ENCODE measurements at regions not wholly inside any gene's neighbourhood (a gene's known extent, or its start where the extent isn't known, plus 50 kb on each side); places are given as distances from the start of the nearest gene placed in this dataset.
"Not testable (repeated sequence)": the region's sequence is repeated elsewhere in the genome, so short reads cannot be mapped to it uniquely, and the experiment has no call there.

GRCh38 chr9:87402537-87402936 is 95.1 kb upstream of the DAPK1 start:
- no peaks in the 10 kb centered on the region for H3F3A ChIP-seq (ENCODE audit: low read length, unreplicated experiment)
- H3K4me3 ChIP-seq (ENCODE audit: low read length): no peak overlapping the region
- BruUV-seq (replicated peaks): no TSS peak
- 0 out of 2 replicates have a peak, but pooled peaks cover 3% of the 10 kb centered on the region for H3K27me3 ChIP-seq (ENCODE audit: low read length)
- no peak overlapping the region for H3K9ac ChIP-seq (ENCODE audit: low read length)
- H4K20me1 ChIP-seq (ENCODE audit: low read length): no peaks in the 10 kb centered on the region
- POLR2A ChIA-PET (ENCODE audit: unreplicated experiment): no interaction called here
- no peak overlapping the region for H2AFZ ChIP-seq (ENCODE audit: low read length)
- H3K9me2 ChIP-seq (replicated peaks; ENCODE audit: low read length): no peaks in the 10 kb centered on the region
- intact Hi-C loops (cut with micrococcal nuclease): no loop called here
- no peak overlapping the region for H3K4me2 ChIP-seq (ENCODE audit: low read length)
- no peak for TF ChIP-seq EZH2 (IDR thresholded peaks at IDR 0.05; ENCODE audit: low read length, unreplicated experiment)
- no peak for TF ChIP-seq EZH2phosphoT487 (IDR thresholded peaks at IDR 0.05; ENCODE audit: borderline replicate concordance, low read length)
- TF ChIP-seq CTCF (conservative IDR thresholded peaks at IDR 0.05; ENCODE audit: low read depth, low read length): no peak
- H3K27ac ChIP-seq (ENCODE audit: low read length): no peak overlapping the region
- no peaks in the 10 kb centered on the region for H3K36me3 ChIP-seq (ENCODE audit: low read depth, low read length)
- H3K4me1 ChIP-seq (ENCODE audit: insufficient read depth, low read length): no peaks in the 10 kb centered on the region
- no peaks in the 10 kb centered on the region for H3K9me3 ChIP-seq (ENCODE audit: low read length)
- H3K79me2 ChIP-seq (ENCODE audit: low read length): no peaks in the 10 kb centered on the region
- CTCF ChIA-PET: no interaction called here
- DNase-seq: no peak
- ATAC-seq: no peak

- ChIA-PET POLR2A (ENCODE audit: unreplicated experiment) (no interaction called here), CTCF (no interaction called here)
- Histone ChIP-seq H3K4me1 (ENCODE audit: insufficient read depth, low read length) (no peaks in the 10 kb centered on the region), H3K9me3 (ENCODE audit: low read length) (no peaks in the 10 kb centered on the region), H4K20me1 (ENCODE audit: low read length) (no peaks in the 10 kb centered on the region), H3K9me2 (replicated peaks; ENCODE audit: low read length) (no peaks in the 10 kb centered on the region), H3K36me3 (ENCODE audit: low read depth, low read length) (no peaks in the 10 kb centered on the region), H3K4me2 (ENCODE audit: low read length) (no peak overlapping the region), H3K27me3 (ENCODE audit: low read length) (0 out of 2 replicates have a peak, but pooled peaks cover 3% of the 10 kb centered on the region), H3K9ac (ENCODE audit: low read length) (no peak overlapping the region), H2AFZ (ENCODE audit: low read length) (no peak overlapping the region), H3F3A (ENCODE audit: low read length, unreplicated experiment) (no peaks in the 10 kb centered on the region), H3K27ac (ENCODE audit: low read length) (no peak overlapping the region), H3K4me3 (ENCODE audit: low read length) (no peak overlapping the region), H3K79me2 (ENCODE audit: low read length) (no peaks in the 10 kb centered on the region)
- no peak for TF ChIP-seq EZH2phosphoT487 (IDR thresholded peaks at IDR 0.05; ENCODE audit: borderline replicate concordance, low read length)
- no peak for TF ChIP-seq EZH2 (IDR thresholded peaks at IDR 0.05; ENCODE audit: low read length, unreplicated experiment)
- no peak for TF ChIP-seq CTCF (conservative IDR thresholded peaks at IDR 0.05; ENCODE audit: low read depth, low read length)
- ATAC-seq (no peak), DNase-seq (no peak)
- intact Hi-C loops (cut with micrococcal nuclease): no loop called here
- BruUV-seq (replicated peaks): no TSS peak
Measured at GRCh38 chr9:87405677-87406542, 91.8 kb upstream of the DAPK1 start.

GRCh38 chr9:87406543-87407166 is 91.0 kb upstream of the DAPK1 start:
- DNase-seq (no peak), ATAC-seq (no peak)
- Histone ChIP-seq H3K4me3 (ENCODE audit: low read length) (no peak overlapping the region), H3K27me3 (ENCODE audit: low read length) (0 out of 2 replicates have a peak, but pooled peaks cover 1% of the 10 kb centered on the region), H4K20me1 (ENCODE audit: low read length) (no peaks in the 10 kb centered on the region), H3K9me2 (replicated peaks; ENCODE audit: low read length) (no peaks in the 10 kb centered on the region), H3K4me2 (ENCODE audit: low read length) (no peak overlapping the region), H3K4me1 (ENCODE audit: insufficient read depth, low read length) (no peaks in the 10 kb centered on the region), H3K27ac (ENCODE audit: low read length) (no peak overlapping the region), H2AFZ (ENCODE audit: low read length) (no peak overlapping the region), H3K79me2 (ENCODE audit: low read length) (no peaks in the 10 kb centered on the region), H3K9me3 (ENCODE audit: low read length) (no peaks in the 10 kb centered on the region), H3F3A (ENCODE audit: low read length, unreplicated experiment) (no peaks in the 10 kb centered on the region), H3K9ac (ENCODE audit: low read length) (no peak overlapping the region), H3K36me3 (ENCODE audit: low read depth, low read length) (no peaks in the 10 kb centered on the region)
- BruUV-seq (replicated peaks): no TSS peak
- CTCF ChIA-PET: no interaction called here
- intact Hi-C loops (cut with micrococcal nuclease): no loop called here
- TF ChIP-seq CTCF (conservative IDR thresholded peaks at IDR 0.05; ENCODE audit: low read depth, low read length) (no peak), EZH2 (IDR thresholded peaks at IDR 0.05; ENCODE audit: low read length, unreplicated experiment) (no peak), EZH2phosphoT487 (IDR thresholded peaks at IDR 0.05; ENCODE audit: borderline replicate concordance, low read length) (no peak)
- POLR2A ChIA-PET (ENCODE audit: unreplicated experiment): no interaction called here

GRCh38 chr9:87410047-87411005 is 87.3 kb upstream of the DAPK1 start:
- CTCF ChIA-PET; POLR2A ChIA-PET (ENCODE audit: unreplicated experiment); intact Hi-C loops (cut with micrococcal nuclease); ATAC-seq; DNase-seq; H3F3A ChIP-seq (ENCODE audit: low read length, unreplicated experiment); BruUV-seq (replicated peaks); H3K4me1 ChIP-seq (ENCODE audit: insufficient read depth, low read length); H3K79me2 ChIP-seq (ENCODE audit: low read length); H3K36me3 ChIP-seq (ENCODE audit: low read depth, low read length); H3K4me3 ChIP-seq (ENCODE audit: low read length); H3K9me3 ChIP-seq (ENCODE audit: low read length); H3K27me3 ChIP-seq (ENCODE audit: low read length); H4K20me1 ChIP-seq (ENCODE audit: low read length); H2AFZ ChIP-seq (ENCODE audit: low read length); H3K9ac ChIP-seq (ENCODE audit: low read length); H3K27ac ChIP-seq (ENCODE audit: low read length); H3K9me2 ChIP-seq (replicated peaks; ENCODE audit: low read length); H3K4me2 ChIP-seq (ENCODE audit: low read length): not testable (repeated sequence)

Data from PC-3 (cell line).